AG09309 (cell line): ENCODE measurements at regions not wholly inside any gene's neighbourhood (a gene's known extent, or its start where the extent isn't known, plus 50 kb on each side); places are given as distances from the start of the nearest gene placed in this dataset.
A peak's percentile ranks its signal among the peaks of the same experiment; 100 is the strongest.

Source experiments
- DNase-seq: peaks from one replicate; pipeline ENCODE4 v3.0.0-alpha.2; 2010; ENCODE audit warnings: low read depth
- H3K4me3 ChIP-seq: 2 replicates; pipeline ENCODE4 v1.5.1; 2011; ENCODE audit warnings: mild to moderate bottlenecking, low read depth, low read length, moderate library complexity; ENCODE audit not compliant: control insufficient read depth
- CTCF ChIP-seq: IDR thresholded peaks from 2 replicates; pipeline ENCODE4 v1.5.1; 2011; ENCODE audit warnings: mild to moderate bottlenecking, low read depth, low read length, inconsistent platforms; ENCODE audit not compliant: insufficient read depth, control insufficient read depth; ENCODE audit errors: missing control alignments

GRCh38 chr9:120071760-120072159, 508.2 kb downstream of the CDK5RAP2 start:
- TF ChIP-seq CTCF = no peak
- H3K4me3 ChIP-seq = no peak overlapping the region
- no peak for DNase-seq

GRCh38 chr9:120066315-120066714, 513.7 kb downstream of the CDK5RAP2 start:
- no peak overlapping the region for H3K4me3 ChIP-seq
- peak; percentile 73 for DNase-seq
- no peak for TF ChIP-seq CTCF

- no peak overlapping the region for H3K4me3 ChIP-seq
- TF ChIP-seq CTCF = no peak
- no peak for DNase-seq
Measured at GRCh38 chr9:120065151-120065550, 514.8 kb downstream of the CDK5RAP2 start.

GRCh38 chr9:120045011-120045410, 535.0 kb downstream of the CDK5RAP2 start:
- DNase-seq = no peak
- no peak for TF ChIP-seq CTCF
- no peak overlapping the region for H3K4me3 ChIP-seq

GRCh38 chr9:120043448-120043847, 536.5 kb downstream of the CDK5RAP2 start:
- TF ChIP-seq CTCF = no peak
- DNase-seq = no peak
- no peak overlapping the region for H3K4me3 ChIP-seq

GRCh38 chr9:120040896-120041295, 539.1 kb downstream of the CDK5RAP2 start:
- no peak overlapping the region for H3K4me3 ChIP-seq
- no peak for DNase-seq
- no peak for TF ChIP-seq CTCF

- DNase-seq = no peak
- no peak overlapping the region for H3K4me3 ChIP-seq
- no peak for TF ChIP-seq CTCF
Measured at GRCh38 chr9:120038342-120038741, 541.6 kb downstream of the CDK5RAP2 start.
